ENCODE measurements at regions not wholly inside any gene's neighbourhood (a gene's known extent, or its start where the extent isn't known, plus 50 kb on each side); places are given as distances from the start of the nearest gene placed in this dataset.
A peak's percentile ranks its signal among the peaks of the same experiment; 100 is the strongest.

GRCh38 chr6:105482921-105483320, 80.0 kb upstream of the PREP start:
- DNase-seq, result no peak

GRCh38 chr6:105482227-105482844, 79.5 kb upstream of the PREP start:
- DNase-seq, result peak; percentile 13

DNA sequence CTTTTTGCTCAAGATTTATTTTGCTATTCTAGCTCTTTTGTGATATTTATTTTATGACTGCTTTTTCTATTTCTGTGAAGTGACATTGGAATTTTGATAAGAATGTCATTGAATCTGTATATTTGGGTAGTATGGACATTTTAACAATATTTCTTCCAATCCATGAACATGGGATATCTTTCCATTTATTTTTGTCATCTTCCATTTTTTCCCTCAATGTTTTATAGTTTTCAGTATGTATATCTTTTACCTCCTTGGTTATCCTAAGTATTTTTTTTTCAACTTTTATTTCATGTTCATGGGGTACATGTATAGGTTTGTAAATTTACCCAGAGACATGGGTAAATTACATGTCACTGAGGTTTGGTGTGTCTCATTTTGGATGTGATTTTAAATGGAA, 74.1 kb upstream of the PREP start:
- DNase-seq, result no peak

DNA sequence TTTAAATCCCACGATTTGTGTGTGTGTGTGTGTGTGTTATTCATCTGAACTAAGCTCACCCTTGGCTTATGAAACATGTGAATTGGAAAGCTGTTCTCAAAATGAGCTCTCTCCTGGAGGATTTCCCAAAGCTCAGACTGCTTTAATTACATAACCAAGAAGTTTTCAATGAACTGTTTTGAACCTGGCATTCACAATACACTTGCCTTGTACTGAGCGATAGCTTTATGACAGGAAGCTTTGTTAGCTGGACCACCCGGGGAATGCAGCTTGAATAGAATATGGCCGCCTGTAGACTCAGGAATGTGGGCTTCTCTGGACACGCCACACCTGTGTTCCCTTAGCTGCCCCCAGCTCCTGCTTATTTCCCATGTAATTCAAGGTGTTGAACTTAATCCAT, 71.4 kb upstream of the PREP start:
- peak; percentile 66 for DNase-seq

DNA sequence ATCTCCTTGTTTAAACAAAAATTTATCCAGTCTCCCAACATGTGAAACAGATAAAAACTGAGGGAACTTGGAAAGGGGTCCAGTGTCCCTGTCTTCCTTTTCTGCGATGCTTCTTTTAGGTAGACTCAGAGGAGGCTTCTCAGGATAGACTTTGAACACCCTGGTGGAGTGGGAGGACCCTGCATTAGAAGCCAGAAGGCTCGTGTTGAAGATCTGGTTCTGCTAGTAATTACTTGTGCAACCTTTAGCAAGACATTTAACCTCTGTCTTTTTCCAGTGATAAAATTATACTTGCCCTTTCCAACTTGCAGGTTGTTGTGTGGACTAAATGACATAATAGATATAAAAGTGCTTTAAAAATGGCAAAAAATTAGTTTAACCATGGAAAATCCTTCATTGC, 67.1 kb upstream of the PREP start:
- DNase-seq, result no peak

GRCh38 chr6:105468850-105469249, 66.0 kb upstream of the PREP start:
- DNase-seq, result no peak

DNA sequence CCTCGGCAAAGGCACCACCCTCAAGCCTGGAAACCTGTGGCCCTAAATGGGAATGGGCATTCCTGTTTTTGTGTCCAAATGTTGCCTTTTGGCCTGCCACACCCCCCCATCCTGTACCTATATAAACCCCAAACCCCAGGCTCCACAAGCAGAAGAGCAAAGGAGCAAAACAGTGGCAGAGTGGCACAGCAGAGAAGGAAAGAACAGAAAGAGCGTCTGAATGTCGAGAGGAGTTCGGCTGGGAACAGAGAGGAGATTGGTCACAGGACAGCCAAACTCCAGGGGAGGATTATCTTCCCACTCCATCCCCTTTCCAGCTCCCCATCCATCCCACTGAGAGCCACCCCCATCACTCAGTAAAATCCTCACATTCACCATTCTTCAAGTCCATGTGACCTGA, 58.0 kb upstream of the PREP start:
- no peak for DNase-seq

DNA sequence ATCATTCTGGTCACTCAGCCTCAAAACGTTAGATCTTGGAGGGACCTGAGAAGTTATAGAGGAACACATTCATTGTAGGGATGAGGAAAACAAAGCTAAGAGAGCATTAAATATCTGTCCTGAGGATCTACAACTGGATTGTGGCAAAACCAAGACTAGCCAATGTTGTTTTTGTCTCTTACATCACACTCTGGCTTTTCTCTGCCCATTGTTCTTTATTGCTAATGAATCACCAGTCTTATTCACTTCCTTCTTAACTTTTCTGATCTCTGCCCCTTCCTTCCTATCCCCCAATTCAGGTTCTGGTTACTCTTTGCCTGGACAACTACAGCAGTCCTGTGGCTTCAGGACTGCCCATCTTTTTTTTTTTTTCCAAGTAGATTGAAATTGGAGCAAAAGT, 57.0 kb upstream of the PREP start:
- DNase-seq, result no peak

DNA sequence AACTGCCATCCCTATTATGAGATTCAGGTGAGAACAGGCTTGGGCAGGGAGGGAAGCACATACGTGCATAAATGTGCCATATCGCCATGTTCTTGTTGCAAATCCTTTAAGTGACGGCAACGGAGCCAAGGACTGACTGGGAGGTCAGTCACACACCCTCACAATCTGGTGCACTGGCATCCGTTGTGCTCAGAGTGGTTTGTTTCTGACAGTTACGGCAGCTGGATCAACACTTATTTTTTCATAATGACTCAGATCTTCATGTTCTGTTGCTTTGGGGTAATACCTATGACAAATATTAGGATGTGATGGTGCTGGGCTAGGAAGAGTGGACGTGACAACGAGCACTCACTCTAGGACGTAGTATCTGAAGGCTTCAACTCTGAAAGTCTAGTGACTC, 56.2 kb upstream of the PREP start:
- no peak for DNase-seq

- DNase-seq, result no peak
Observed at GRCh38 chr6:105458551-105458950, 55.7 kb upstream of the PREP start.

DNA sequence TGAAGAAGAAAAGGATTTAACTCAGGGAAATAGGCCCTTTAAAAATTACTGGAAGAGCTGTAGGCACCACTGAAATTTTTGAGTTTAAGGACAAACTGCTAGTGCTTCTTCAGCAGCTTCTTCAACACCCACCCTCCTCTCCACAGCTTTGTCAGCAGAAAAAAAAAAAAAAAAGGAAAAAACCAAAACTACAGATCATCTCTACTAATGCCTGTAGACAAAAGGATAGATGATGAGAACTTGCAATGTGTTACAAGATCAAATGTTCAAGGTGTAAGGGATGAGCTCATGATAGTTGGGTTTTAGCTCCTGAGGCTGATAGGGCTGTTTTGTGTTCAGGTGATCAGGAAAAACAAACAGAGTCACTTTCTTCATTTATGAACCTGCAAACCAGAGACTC, 55.2 kb upstream of the PREP start:
- DNase-seq, result no peak

- peak; percentile 15 for DNase-seq
Observed at GRCh38 chr6:105453968-105454367, 51.1 kb upstream of the PREP start.

GRCh38 chr6:105452924-105453756, 50.3 kb upstream of the PREP start:
- no peak for DNase-seq
